PC-9 (cell line): ENCODE measurements at regions not wholly inside any gene's neighbourhood (a gene's known extent, or its start where the extent isn't known, plus 50 kb on each side); places are given as distances from the start of the nearest gene placed in this dataset.

Source experiments
- BruUV-seq: library from RNA; stranded (reverse); fragments of 400-500 nt; replicated peaks from 2 replicates; lab custom pipeline; 2021; lab: Mats Ljungman, UMichigan
- CTCF ChIA-PET: fragments of 300-600 bp; sonication (Branson Sonifier 250); formaldehyde crosslinking; loops from one replicate; lab custom pipeline; 2022; ENCODE audit warnings: antibody characterized with exemption; lab: Charles Lee
- POLR2A ChIA-PET: fragments of 300-600 bp; sonication (Branson Sonifier 250); formaldehyde crosslinking; loops from one replicate; lab custom pipeline; 2022; ENCODE audit warnings: antibody characterized with exemption; ENCODE audit not compliant: unreplicated experiment; lab: Charles Lee
- DNase-seq, 2 experiments: peaks; one replicate each; pipeline versions ENCODE4 v3.0.0 to v3.0.0-alpha.2; 2015 to 2022; ENCODE audit warnings: mixed read lengths in 1 of 2
- H2AFZ ChIP-seq: fragments of 200-600 bp; sonication (generic); 2 replicates; pipeline ENCODE4 v1.8.1; 2017; ENCODE audit warnings: antibody characterized with exemption
- H3F3A ChIP-seq: fragments of 200-600 bp; sonication (generic); 2 replicates; pipeline ENCODE4 v1.8.1; 2017; ENCODE audit warnings: antibody characterized with exemption, mild to moderate bottlenecking, low read depth; ENCODE audit not compliant: insufficient read depth
- H3K27ac ChIP-seq: fragments of 200-600 bp; sonication (generic); 2 replicates; pipeline ENCODE4 v1.6.1; 2016; ENCODE audit warnings: mixed run types
- H3K27me3 ChIP-seq: fragments of 200-600 bp; sonication (generic); 2 replicates; pipeline ENCODE4 v1.6.1; 2016; ENCODE audit warnings: low read depth, mixed run types; ENCODE audit not compliant: insufficient read depth
- H3K36me3 ChIP-seq: fragments of 200-600 bp; sonication (generic); 2 replicates; pipeline ENCODE4 v1.6.1; 2016; ENCODE audit warnings: low read depth, mixed run types
- H3K4me1 ChIP-seq: fragments of 200-600 bp; sonication (generic); replicated peaks from 2 replicates; pipeline ENCODE4 v1.6.1; 2016; ENCODE audit warnings: mixed run types; ENCODE audit not compliant: insufficient read depth
- H3K4me2 ChIP-seq: fragments of 200-600 bp; sonication (generic); 2 replicates; pipeline ENCODE4 v1.6.1; 2017; ENCODE audit warnings: mixed run types
- H3K4me3 ChIP-seq: fragments of 200-600 bp; sonication (generic); 2 replicates; pipeline ENCODE4 v1.6.1; 2016; ENCODE audit warnings: mixed run types
- H3K79me2 ChIP-seq: fragments of 200-600 bp; sonication (generic); 2 replicates; pipeline ENCODE4 v1.6.1; 2017; ENCODE audit warnings: low read depth, mixed run types
- H3K9me2 ChIP-seq: fragments of 200-600 bp; sonication (generic); 2 replicates; pipeline ENCODE4 v1.8.1; 2017; ENCODE audit warnings: mild to moderate bottlenecking; ENCODE audit not compliant: insufficient read depth
- H3K9me3 ChIP-seq: fragments of 200-600 bp; sonication (generic); 2 replicates; pipeline ENCODE4 v1.8.1; 2016; ENCODE audit warnings: low read depth; ENCODE audit not compliant: insufficient read depth
- H4K20me1 ChIP-seq: fragments of 200-600 bp; sonication (generic); 2 replicates; pipeline ENCODE4 v1.8.1; 2017; ENCODE audit not compliant: insufficient read depth
- CTCF ChIP-seq: fragments of 200-600 bp; sonication (generic); conservative IDR thresholded peaks from 2 replicates; pipeline ENCODE4 v1.6.1; 2017; ENCODE audit warnings: mixed run types, antibody characterized with exemption, mild to moderate bottlenecking, moderate library complexity
- EZH2 ChIP-seq: fragments of 200-600 bp; sonication (generic); IDR thresholded peaks from 2 replicates; pipeline ENCODE4 v1.8.0; 2017; ENCODE audit warnings: antibody characterized with exemption, low read depth
- intact Hi-C: fragments of 100-400 bp; cut with micrococcal nuclease; formaldehyde crosslinking; loops from one replicate; pipeline ENCODE4 v1.10.0; 2022; ENCODE audit not compliant: unreplicated experiment

GRCh38 chr16:35909351-35909954 is 2450.0 kb downstream of the TP53TG3F start:
- no TSS peak for BruUV-seq
- CTCF ChIA-PET, result no interaction called here

GRCh38 chr16:35910409-35910808 is 2451.0 kb downstream of the TP53TG3F start:
- Histone ChIP-seq H4K20me1 (no peaks in the 10 kb centered on the region), H3F3A (no peaks in the 10 kb centered on the region), H3K4me3 (no peak overlapping the region), H3K27ac (no peak overlapping the region), H3K79me2 (no peaks in the 10 kb centered on the region), H3K9me2 (no peaks in the 10 kb centered on the region), H3K36me3 (no peaks in the 10 kb centered on the region), H3K4me1 (no peaks in the 10 kb centered on the region), H3K4me2 (no peak overlapping the region), H3K27me3 (peaks cover 9% of the 10 kb centered on the region; the same call in 1 of the 2 replicates), H3K9me3 (no peaks in the 10 kb centered on the region), H2AFZ (no peak overlapping the region)
- ChIA-PET CTCF (no interaction called here), POLR2A (no interaction called here)
- no peak for DNase-seq
- intact Hi-C loops, result no loop called here
- TF ChIP-seq CTCF, result no peak
- TF ChIP-seq EZH2, result no peak
- no TSS peak for BruUV-seq

More at GRCh38 chr16:35909351-35909954, 2450.0 kb downstream of the TP53TG3F start:
- Histone ChIP-seq H3K36me3 (no peaks in the 10 kb centered on the region), H3K9me2 (no peaks in the 10 kb centered on the region), H3F3A (no peaks in the 10 kb centered on the region), H4K20me1 (no peaks in the 10 kb centered on the region), H3K27me3 (peaks cover 18% of the 10 kb centered on the region), H3K9me3 (no peaks in the 10 kb centered on the region), H3K4me2 (no peak overlapping the region), H3K79me2 (no peaks in the 10 kb centered on the region), H3K4me3 (no peak overlapping the region), H2AFZ (no peak overlapping the region), H3K4me1 (no peaks in the 10 kb centered on the region), H3K27ac (no peak overlapping the region)
- POLR2A ChIA-PET, result no interaction called here
- TF ChIP-seq EZH2 (no peak), CTCF (no peak)
- no peak for DNase-seq
- intact Hi-C loops, result no loop called here

- H3K27ac ChIP-seq, result no peak overlapping the region
- H4K20me1 ChIP-seq, result no peaks in the 10 kb centered on the region
- BruUV-seq, result no TSS peak
- no peaks in the 10 kb centered on the region for H3F3A ChIP-seq
- H3K79me2 ChIP-seq, result no peaks in the 10 kb centered on the region
- H3K27me3 ChIP-seq, result no peaks in the 10 kb centered on the region
- ChIA-PET POLR2A (no interaction called here), CTCF (no interaction called here)
- H3K4me2 ChIP-seq, result no peak overlapping the region
- intact Hi-C loops, result no loop called here
- no peaks in the 10 kb centered on the region for H3K36me3 ChIP-seq
- H3K9me2 ChIP-seq, result no peaks in the 10 kb centered on the region
- no peaks in the 10 kb centered on the region for H3K9me3 ChIP-seq
- no peaks in the 10 kb centered on the region for H3K4me1 ChIP-seq
- DNase-seq, result no peak
- H3K4me3 ChIP-seq, result no peak overlapping the region
- no peak overlapping the region for H2AFZ ChIP-seq
- TF ChIP-seq EZH2 (no peak), CTCF (no peak)
These were observed 2452.5 kb downstream of the TP53TG3F start for GRCh38 chr16:35911899-35912298.
